ENCODE measurements at regions not wholly inside any gene's neighbourhood (a gene's known extent, or its start where the extent isn't known, plus 50 kb on each side); places are given as distances from the start of the nearest gene placed in this dataset.
"Not testable (repeated sequence)": the region's sequence is repeated elsewhere in the genome, so short reads cannot be mapped to it uniquely, and the experiment has no call there.

GRCh38 chr3:56929809-56930615, 128.3 kb upstream of the ARHGEF3 start:
- Histone ChIP-seq H3K36me3 (no peaks in the 10 kb centered on the region), H3K27ac (no peak overlapping the region), H3K9me3 (no peaks in the 10 kb centered on the region), H3K27me3 (no peaks in the 10 kb centered on the region), H3K4me1 (peaks cover 0 to 24% (median 14%) of the 10 kb centered on the region in 4 donors), H3K4me3 (no peak overlapping the region)
- intact Hi-C loops (cut with DNase I; ENCODE audit: low total_unique reads): no loop called here
- TF ChIP-seq CTCF (IDR thresholded peaks at IDR 0.05): no peak
- no peak for DNase-seq

- Histone ChIP-seq H3K27ac (no peak overlapping the region), H3K27me3 (no peaks in the 10 kb centered on the region), H3K4me1 (peaks cover 0 to 24% (median 14%) of the 10 kb centered on the region in 4 donors), H3K36me3 (no peaks in the 10 kb centered on the region), H3K9me3 (no peaks in the 10 kb centered on the region), H3K4me3 (no peak overlapping the region)
- TF ChIP-seq CTCF (IDR thresholded peaks at IDR 0.05): no peak
- intact Hi-C loops (cut with DNase I; ENCODE audit: low total_unique reads): no loop called here
- DNase-seq: no peak
Measured at GRCh38 chr3:56928379-56929068, 126.8 kb upstream of the ARHGEF3 start.

GRCh38 chr3:56927855-56928254, 126.1 kb upstream of the ARHGEF3 start:
- H3K9me3 ChIP-seq: no peaks in the 10 kb centered on the region
- no peak overlapping the region for H3K4me3 ChIP-seq
- no peak overlapping the region for H3K27ac ChIP-seq
- H3K27me3 ChIP-seq: no peaks in the 10 kb centered on the region
- intact Hi-C loops (cut with DNase I; ENCODE audit: low total_unique reads): no loop called here
- peaks cover 0 to 27% (median 14%) of the 10 kb centered on the region in 4 donors for H3K4me1 ChIP-seq
- DNase-seq: no peak
- TF ChIP-seq CTCF (IDR thresholded peaks at IDR 0.05): no peak
- H3K36me3 ChIP-seq: no peaks in the 10 kb centered on the region

GRCh38 chr3:56926947-56927282, 125.2 kb upstream of the ARHGEF3 start:
- Histone ChIP-seq H3K9me3 (no peaks in the 10 kb centered on the region), H3K4me3 (no peak overlapping the region), H3K36me3 (no peaks in the 10 kb centered on the region), H3K27me3 (no peaks in the 10 kb centered on the region), H3K4me1 (peaks cover 0 to 37% (median 19%) of the 10 kb centered on the region in 4 donors), H3K27ac (peak overlapping the region in 1 of 2 donors; percentile 26)
- DNase-seq: no peak
- no peak for TF ChIP-seq CTCF (IDR thresholded peaks at IDR 0.05)
- intact Hi-C loops (cut with DNase I; ENCODE audit: low total_unique reads): no loop called here

GRCh38 chr3:56926243-56926946, 124.6 kb upstream of the ARHGEF3 start:
- Histone ChIP-seq H3K4me3 (no peak overlapping the region), H3K4me1 (peaks cover 0 to 42% (median 20%) of the 10 kb centered on the region in 4 donors)

GRCh38 chr3:56924700-56925099, 123.0 kb upstream of the ARHGEF3 start:
- H3K9me3 ChIP-seq; H3K27ac ChIP-seq; H3K27me3 ChIP-seq; intact Hi-C loops (cut with DNase I; ENCODE audit: low total_unique reads); DNase-seq; H3K4me3 ChIP-seq; H3K36me3 ChIP-seq: not testable (repeated sequence)
- H3K4me1 ChIP-seq: peaks cover 0 to 30% (median 17%) of the 10 kb centered on the region in 4 donors

More at GRCh38 chr3:56926243-56926946, 124.6 kb upstream of the ARHGEF3 start:
- no peaks in the 10 kb centered on the region for H3K36me3 ChIP-seq
- intact Hi-C loops (cut with DNase I; ENCODE audit: low total_unique reads): no loop called here
- TF ChIP-seq CTCF (IDR thresholded peaks at IDR 0.05): no peak
- no peaks in the 10 kb centered on the region for H3K9me3 ChIP-seq
- no peaks in the 10 kb centered on the region for H3K27me3 ChIP-seq
- H3K27ac ChIP-seq: peak overlapping the region in 1 of 2 donors; percentile 26
- DNase-seq: no peak
